GM12864 (cell line): ENCODE measurements at regions not wholly inside any gene's neighbourhood (a gene's known extent, or its start where the extent isn't known, plus 50 kb on each side); places are given as distances from the start of the nearest gene placed in this dataset.

Experiments
- DNase-seq: peaks from one replicate; pipeline ENCODE4 v3.0.0-alpha.2; 2011; ENCODE audit warnings: low read depth
- H3K4me3 ChIP-seq: 2 replicates; pipeline ENCODE4 v1.5.1; 2011; ENCODE audit warnings: mild to moderate bottlenecking, low read depth, low read length, control low read depth
- TF ChIP-seq, protein P1 (sequence below): IDR thresholded peaks from 2 replicates; pipeline ENCODE4 v1.5.1; 2011; ENCODE audit warnings: low read depth, mild to moderate bottlenecking, moderate library complexity, low read length, control low read depth, inconsistent platforms; ENCODE audit errors: missing control alignments

DNA sequence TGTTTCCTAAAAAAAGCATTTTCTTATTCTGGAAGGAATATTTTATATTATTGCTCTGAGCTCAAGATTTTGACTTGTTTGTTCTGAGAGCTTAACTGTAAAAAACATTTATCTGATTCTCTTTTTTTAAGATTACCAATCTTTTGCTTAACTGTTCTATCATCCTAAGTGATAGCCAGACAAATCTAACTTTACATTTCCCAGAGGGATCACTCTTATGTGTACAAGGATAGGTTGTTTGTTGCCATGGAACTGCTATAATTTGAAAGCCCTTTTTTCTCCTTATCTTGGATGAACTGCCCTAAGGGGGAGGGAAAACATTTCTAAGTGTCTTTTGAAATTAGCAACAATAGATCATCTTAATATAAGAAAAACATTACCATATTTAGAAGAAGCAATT is 494.7 kb downstream of the TRAM1L1 start:
- TF ChIP-seq, protein P1, sequence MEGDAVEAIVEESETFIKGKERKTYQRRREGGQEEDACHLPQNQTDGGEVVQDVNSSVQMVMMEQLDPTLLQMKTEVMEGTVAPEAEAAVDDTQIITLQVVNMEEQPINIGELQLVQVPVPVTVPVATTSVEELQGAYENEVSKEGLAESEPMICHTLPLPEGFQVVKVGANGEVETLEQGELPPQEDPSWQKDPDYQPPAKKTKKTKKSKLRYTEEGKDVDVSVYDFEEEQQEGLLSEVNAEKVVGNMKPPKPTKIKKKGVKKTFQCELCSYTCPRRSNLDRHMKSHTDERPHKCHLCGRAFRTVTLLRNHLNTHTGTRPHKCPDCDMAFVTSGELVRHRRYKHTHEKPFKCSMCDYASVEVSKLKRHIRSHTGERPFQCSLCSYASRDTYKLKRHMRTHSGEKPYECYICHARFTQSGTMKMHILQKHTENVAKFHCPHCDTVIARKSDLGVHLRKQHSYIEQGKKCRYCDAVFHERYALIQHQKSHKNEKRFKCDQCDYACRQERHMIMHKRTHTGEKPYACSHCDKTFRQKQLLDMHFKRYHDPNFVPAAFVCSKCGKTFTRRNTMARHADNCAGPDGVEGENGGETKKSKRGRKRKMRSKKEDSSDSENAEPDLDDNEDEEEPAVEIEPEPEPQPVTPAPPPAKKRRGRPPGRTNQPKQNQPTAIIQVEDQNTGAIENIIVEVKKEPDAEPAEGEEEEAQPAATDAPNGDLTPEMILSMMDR = no peak
- H3K4me3 ChIP-seq = no peak overlapping the region
- no peak for DNase-seq

DNA sequence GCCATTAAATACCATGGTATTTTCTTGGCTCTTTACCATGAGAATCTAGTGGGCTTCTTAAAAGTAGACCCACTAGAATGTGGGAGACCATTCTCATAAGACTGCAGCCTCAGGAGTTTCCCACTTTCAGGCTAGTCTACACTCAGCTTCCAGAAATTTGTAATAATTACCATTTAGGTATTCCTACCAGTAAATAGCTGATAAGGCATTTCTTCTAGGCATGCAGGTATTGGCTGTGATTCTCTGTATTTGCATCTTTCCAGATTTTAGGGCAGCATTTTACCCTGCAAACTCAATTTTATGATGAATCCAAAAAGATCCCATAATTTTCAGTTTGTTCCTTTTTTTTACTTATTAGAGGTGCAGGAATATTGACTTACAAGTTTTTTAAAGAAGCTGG is 496.6 kb downstream of the TRAM1L1 start:
- TF ChIP-seq, protein P1 = no peak
- no peak for DNase-seq
- no peak overlapping the region for H3K4me3 ChIP-seq

DNA sequence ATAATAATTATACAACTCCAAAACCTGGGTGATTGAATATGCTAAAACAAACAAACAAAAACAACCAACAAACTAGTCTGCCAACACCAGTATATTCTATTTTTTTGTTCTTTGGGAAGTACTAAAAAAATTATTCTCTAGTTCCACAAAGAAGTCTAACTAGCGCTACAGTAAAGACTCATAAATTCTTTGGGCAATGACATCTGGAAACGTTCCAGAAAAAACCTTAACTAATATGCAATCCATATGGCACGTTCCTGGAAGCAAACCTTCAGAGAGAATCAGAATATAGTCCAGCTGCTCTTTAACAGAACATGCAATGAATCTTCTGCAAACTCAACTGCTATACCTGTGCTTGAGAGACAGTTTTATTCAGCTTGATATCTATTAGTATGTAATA is 500.1 kb downstream of the TRAM1L1 start:
- DNase-seq = no peak
- H3K4me3 ChIP-seq = no peak overlapping the region
- TF ChIP-seq, protein P1 = no peak

DNA sequence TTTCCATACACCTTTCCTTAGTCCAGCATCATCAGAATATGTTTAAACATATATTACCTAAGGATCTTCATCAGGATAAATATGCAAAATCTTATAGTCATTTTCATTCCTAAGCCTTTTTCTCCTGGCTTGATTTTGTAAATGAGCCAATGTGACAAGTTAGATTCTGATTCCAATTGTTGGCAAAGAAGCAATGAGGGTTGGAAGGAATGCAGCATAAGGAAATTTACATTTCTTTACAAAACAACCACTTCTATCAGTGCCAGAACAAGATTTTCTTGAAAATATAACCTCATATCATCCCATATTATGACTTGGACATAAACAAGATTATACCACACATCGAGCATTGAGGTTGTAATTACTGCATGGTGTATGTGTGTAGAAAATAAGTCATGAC is 508.1 kb downstream of the TRAM1L1 start:
- H3K4me3 ChIP-seq = no peak overlapping the region
- DNase-seq = no peak
- TF ChIP-seq, protein P1 = no peak

DNA sequence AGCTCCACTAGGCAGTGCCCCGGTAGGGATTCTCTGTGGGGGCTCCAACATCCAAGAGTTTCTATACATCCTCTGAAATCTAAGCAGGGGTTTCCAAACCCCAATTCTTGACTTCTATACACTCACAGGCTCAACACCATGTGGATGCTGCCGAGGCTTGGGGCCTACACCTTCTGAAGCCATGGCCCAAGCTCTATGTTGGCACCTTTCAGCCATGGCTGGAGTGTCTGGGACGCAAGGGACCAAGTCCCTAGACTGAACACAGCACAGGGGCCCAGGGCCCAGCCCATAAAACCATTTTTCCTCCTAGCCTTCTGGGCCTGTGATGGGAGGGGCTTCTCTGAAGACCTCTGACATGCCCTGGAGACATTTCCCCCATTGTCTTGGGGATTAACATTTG is 511.8 kb downstream of the TRAM1L1 start:
- TF ChIP-seq, protein P1 = no peak
- H3K4me3 ChIP-seq = no peak overlapping the region
- DNase-seq = no peak

DNA sequence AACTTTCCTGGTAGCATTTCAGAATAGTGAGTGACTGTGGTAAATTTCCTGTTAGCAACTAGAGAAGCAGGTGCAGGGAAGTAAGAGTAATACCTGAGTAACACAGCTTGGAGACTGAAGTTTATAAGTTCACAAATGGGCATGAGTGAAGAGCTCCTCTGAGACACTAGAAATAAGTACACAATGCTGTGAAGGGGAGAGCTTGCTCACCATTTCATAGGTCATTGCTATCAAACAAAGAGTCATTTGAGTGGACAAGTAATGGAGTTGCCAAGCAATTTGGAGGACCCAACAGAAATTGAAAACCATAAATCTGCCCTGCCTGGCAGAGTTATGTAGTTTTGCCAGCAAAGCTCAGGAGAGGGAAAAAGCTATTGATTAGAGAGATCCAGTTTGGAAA is 523.6 kb downstream of the TRAM1L1 start:
- TF ChIP-seq, protein P1 = no peak
- DNase-seq = no peak
- H3K4me3 ChIP-seq = no peak overlapping the region

DNA sequence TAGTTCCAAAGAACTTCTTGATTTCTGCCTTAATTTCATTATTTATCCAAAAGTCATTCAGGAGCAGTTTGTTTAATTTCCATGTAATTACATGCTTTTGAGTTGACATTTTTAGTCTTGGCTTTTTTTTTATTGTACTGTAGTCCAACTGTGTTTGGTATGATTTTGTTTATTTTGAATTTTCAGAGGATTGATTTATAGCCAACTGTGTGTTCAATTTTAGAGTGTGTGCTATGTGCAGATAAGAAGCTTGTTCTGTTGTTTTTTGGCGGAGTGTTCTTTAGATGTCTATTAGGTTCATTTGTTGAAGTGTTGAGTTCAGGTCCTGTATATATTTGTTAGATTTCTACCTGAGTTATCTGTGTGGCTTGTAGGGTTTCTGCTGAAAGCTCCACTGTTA is 533.6 kb downstream of the TRAM1L1 start:
- TF ChIP-seq, protein P1 = no peak
- H3K4me3 ChIP-seq = no peak overlapping the region
- DNase-seq = no peak
